GM21723 (cell line): ENCODE measurements at regions not wholly inside any gene's neighbourhood (a gene's known extent, or its start where the extent isn't known, plus 50 kb on each side); places are given as distances from the start of the nearest gene placed in this dataset.
"Not testable (repeated sequence)": the region's sequence is repeated elsewhere in the genome, so short reads cannot be mapped to it uniquely, and the experiment has no call there.

Experiments
- ATAC-seq: cut with Tn5 transposase; IDR thresholded peaks from one replicate; pipeline ENCODE4 v1.9.1; 2021; ENCODE audit warnings: mild to moderate bottlenecking, moderate library complexity; ENCODE audit not compliant: unreplicated experiment

- no peak for ATAC-seq
Measured at GRCh38 chr3:189375532-189375931, 203.8 kb downstream of the TPRG1 start.

- ATAC-seq: no peak
Measured at GRCh38 chr3:189383630-189384029, 211.9 kb downstream of the TPRG1 start.

- ATAC-seq: not testable (repeated sequence)
Measured at GRCh38 chr3:189385880-189386279, 214.1 kb downstream of the TPRG1 start.

DNA sequence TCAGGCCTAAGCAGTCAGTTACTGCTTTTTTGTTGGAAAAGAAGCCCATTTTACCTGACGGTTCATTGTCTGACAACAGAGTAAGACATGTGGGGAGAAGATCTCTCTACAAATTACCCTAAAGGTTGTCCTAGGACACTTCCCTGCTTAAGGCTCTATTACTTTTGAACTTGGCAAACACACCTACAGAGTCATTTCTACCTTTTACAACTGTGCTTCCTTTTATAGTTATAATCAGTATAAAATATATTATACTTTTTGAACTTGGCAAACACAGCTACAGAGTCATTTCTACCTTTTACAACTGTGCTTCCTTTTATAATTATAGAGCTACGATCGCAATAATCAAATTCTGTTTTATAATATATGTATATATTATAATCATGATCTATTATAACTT, 215.0 kb downstream of the TPRG1 start:
- no peak for ATAC-seq

DNA sequence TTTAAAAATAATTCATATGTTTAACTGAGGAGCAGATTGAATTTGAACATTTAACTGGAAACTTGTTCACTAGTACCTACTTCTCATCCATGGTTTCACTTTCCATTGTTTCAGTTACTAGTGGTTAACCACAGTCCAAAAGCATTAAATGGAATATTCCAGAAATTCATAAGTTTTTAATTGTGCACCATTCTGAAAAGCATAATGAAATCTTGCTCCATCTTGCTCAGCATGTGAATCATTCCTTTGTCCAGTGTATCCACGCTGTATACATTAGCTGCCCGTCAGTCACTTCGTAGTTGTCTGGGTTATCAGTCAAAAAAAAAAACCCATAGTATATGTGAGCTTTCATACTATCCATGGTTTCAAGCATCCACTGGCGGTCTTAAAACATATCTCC, 217.6 kb downstream of the TPRG1 start:
- no peak for ATAC-seq

DNA sequence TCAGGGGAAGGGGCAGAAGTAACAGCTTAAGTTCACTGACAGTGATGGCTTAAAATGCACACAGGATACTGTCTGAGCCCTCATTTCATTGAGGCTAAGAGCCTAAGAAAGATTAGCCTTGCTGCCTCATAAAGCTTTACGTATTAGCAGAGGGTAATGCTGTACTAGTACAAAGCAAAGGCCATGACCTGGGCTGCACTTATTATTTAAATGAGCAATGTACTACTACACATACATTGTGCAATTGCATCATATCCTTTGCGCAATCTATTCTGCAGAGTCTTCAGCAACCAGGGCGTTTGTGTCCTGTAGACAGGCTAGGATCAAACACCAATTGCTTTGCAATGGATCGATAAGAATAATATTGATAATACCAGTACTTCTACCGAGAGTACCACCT, 221.8 kb downstream of the TPRG1 start:
- ATAC-seq: no peak

DNA sequence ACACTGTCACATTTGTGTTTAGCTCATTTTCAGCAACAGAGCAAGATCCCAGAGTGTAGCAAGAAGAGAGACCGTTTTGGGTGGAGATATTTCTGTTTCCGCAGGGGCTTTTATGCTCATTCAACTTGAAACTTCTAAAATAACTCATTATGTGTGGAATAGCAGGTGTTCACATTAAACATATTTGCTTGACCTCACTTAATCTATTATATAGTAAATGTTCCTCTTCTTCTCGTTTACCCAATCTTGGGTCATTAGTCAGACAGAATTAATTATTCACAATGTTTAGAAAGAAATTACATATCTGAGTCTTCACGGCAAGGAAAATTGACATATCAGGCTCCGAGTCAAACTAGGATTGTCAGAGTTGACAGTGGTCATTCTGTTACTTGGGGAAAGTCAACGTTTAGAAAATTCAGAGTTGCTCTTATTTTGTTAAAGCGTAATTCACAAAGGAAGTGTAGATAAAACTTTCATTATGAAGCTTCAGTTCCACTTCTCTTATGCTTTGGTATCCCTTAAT, 222.9 kb downstream of the TPRG1 start:
- peak; percentile 90 for ATAC-seq

- no peak for ATAC-seq
Measured at GRCh38 chr3:189395825-189396224, 224.1 kb downstream of the TPRG1 start.

GRCh38 chr3:189398656-189399055, 226.9 kb downstream of the TPRG1 start:
- no peak for ATAC-seq

GRCh38 chr3:189401196-189401595, 229.4 kb downstream of the TPRG1 start:
- ATAC-seq: no peak

DNA sequence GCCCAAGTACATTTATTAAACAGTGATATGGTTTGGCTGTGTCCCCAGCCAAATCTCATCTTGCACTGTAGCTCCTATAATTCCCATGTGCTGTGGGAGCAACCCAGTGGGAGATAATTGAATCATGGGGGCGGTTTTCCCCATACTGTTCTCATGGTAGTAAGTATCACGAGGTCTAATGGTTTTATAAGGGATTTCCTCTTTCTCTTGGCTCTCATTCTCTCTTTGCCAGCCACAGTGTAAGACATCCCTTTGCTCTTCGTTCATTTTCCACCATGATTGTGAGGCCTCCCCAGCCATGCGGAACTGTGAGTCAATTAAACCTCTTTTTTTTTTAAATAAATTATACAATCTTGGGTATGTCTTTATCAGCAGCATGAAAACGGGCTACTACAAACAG, 228.0 kb upstream of the TP63 start:
- ATAC-seq: no peak

DNA sequence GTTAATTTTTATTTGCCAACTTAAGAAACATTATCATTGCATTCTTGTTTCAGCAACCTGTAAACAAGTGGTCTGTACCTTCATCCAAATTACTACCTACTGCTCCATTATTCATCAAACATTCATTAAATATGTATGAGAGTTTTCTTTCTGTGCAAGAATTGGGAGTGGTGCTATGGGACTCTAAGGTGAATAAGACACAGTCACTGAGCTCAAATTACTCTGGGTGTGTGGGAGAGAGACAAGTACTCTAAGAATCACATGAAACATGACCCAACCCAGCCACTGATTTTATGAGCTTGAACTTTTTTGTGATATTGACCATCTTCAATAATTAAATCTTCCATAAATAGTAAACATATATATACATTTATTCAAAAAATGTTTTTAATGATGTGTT, 227.2 kb upstream of the TP63 start:
- ATAC-seq: no peak

- no peak for ATAC-seq
Measured at GRCh38 chr3:189404797-189405484, 226.2 kb upstream of the TP63 start.

- ATAC-seq: no peak
Measured at GRCh38 chr3:189406148-189406547, 225.0 kb upstream of the TP63 start.

GRCh38 chr3:189410522-189410921, 220.7 kb upstream of the TP63 start:
- no peak for ATAC-seq

DNA sequence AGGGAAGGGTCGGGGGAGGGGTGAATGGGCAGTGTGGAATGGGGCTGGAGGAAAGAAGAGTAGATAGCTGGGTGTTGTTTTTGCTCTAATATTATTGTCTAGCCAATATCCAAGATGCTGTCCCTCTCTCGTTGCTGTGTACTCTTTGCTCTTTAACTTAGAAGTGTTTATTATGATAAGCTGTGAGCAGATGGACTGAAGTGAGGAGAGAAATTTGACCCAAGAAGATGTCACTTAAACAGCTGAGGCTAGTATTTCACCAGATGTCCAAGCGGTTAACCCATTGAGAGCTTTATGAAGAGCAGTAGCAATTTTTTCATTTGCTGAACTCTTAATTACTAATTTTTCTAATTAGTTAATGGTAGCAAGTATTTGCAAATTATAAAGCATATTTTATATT, 212.2 kb upstream of the TP63 start:
- ATAC-seq: no peak

DNA sequence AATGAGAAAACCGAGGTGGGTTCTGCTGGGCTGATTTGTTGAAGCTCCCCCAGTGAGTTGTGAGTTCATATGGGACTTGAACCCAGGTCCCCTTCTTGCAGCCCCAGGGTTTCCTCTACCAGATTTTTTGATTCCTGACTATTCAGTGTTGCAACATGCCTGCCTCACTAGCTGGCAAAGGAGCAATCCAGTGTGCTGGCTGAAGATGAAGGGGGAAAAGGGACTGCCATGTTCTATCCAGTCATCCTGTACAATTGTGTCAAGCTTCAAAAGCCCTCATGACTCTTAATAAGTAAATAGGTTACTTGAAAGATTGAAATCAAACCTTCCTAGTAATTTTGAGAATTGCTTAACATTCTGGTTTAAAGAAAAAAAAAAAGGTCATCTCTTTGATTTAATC, 211.5 kb upstream of the TP63 start:
- no peak for ATAC-seq

DNA sequence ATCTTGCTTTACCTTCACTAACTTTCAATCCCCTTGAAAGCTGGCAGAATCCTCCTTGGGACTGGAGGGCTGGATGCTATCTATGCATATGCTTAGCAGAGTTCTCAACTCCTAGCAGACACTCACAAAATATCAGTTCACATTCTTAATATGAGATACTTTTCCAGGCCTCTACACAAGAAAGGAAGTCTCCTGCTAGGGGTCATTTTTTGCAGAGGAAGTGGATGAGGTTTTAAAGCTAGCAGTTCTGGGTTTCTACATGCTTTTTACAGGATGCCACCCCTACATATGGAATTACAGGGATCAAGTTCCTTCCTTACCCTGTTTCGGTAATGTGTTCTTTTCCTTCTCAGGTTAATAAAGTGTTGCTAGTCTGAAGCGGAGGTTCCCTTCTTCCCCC, 206.3 kb upstream of the TP63 start:
- ATAC-seq: no peak

- ATAC-seq: no peak
Measured at GRCh38 chr3:189429019-189429418, 202.2 kb upstream of the TP63 start.

- ATAC-seq: no peak
Measured at GRCh38 chr3:189430166-189430565, 201.0 kb upstream of the TP63 start.

DNA sequence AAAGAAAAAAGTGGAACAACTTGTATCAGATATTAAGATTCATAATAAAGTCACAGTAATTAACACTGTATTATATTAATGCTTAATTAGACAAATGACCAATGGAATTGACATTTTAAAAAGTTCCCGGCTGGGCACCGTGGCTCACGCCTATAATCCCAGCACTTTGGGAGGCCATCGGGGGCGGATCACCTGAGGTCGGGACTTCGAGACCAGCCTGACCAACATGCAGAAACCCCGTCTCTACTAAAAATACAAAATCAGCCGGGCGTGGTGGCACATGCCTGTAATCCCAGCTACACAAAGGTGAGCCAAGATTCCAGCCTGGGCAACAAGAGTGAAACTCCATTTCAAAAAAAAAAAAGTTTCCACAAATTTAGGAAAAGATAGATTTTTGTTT, 188.9 kb upstream of the TP63 start:
- not testable (repeated sequence) for ATAC-seq

- ATAC-seq: no peak
Measured at GRCh38 chr3:189446959-189447560, 184.1 kb upstream of the TP63 start.

DNA sequence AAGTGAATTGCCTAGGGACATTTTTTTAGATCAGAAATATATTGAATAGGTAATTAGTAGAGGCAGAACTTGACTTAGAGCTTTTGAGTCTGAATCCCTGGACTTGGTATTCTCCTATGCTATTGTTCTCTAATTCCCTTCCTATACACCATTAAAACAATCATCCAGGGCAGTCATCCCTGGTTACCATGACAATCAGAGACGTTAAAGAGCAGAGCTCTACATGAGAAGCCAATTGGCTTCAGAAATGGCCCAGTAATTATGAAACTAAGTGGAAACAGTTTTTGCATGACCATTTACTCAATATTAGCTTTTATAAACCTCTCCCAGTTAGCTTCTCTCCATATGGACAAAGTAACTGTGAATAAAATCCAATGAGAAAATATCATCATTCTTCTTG, 182.1 kb upstream of the TP63 start:
- ATAC-seq: no peak
